GM12878 (cell line): ENCODE measurements at regions not wholly inside any gene's neighbourhood (a gene's known extent, or its start where the extent isn't known, plus 50 kb on each side); places are given as distances from the start of the nearest gene placed in this dataset.

ENCODE experiments used
- CREB1 ChIP-seq: IDR thresholded peaks from 2 replicates; pipeline ENCODE4 v1.6.1; 2012; ENCODE audit warnings: low read depth, mild to moderate bottlenecking, inconsistent platforms
- RAD21 ChIP-seq: IDR thresholded peaks from 2 replicates; pipeline ENCODE4 v1.6.1; 2011; ENCODE audit warnings: mild to moderate bottlenecking, low read depth, low read length, moderate library complexity; ENCODE audit not compliant: insufficient read depth
- RAD51 ChIP-seq: fragments of 450-650 bp; IDR thresholded peaks from 2 replicates; pipeline ENCODE4 v1.6.1; 2016; ENCODE audit warnings: moderate library complexity, mild to moderate bottlenecking, inconsistent platforms
- SRF ChIP-seq, 2 experiments: IDR thresholded peaks; 2 replicates each; pipeline ENCODE4 v1.6.1; 2011; ENCODE audit warnings: low read depth in 2 of 2, low read length in 2 of 2, mild to moderate bottlenecking in 1 of 2, moderate library complexity in 1 of 2
- YY1 ChIP-seq: IDR thresholded peaks from 2 replicates; pipeline ENCODE4 v1.6.1; 2011; ENCODE audit warnings: low read depth, mild to moderate bottlenecking, low read length
- TF ChIP-seq, protein P1 (sequence below), 3 experiments: IDR thresholded peaks in 2 of 3; conservative IDR thresholded peaks in 1 of 3; 2 replicates each; pipeline ENCODE4 v1.5.1; 2011; ENCODE audit warnings: low read depth in 3 of 3, low read length in 3 of 3, mild to moderate bottlenecking in 3 of 3, control low read depth in 2 of 3, moderate library complexity in 2 of 3, inconsistent platforms in 1 of 3, mixed read lengths in 1 of 3; ENCODE audit not compliant: control insufficient read depth in 2 of 3, insufficient read depth in 1 of 3; ENCODE audit errors: extremely low read depth in 1 of 3

DNA sequence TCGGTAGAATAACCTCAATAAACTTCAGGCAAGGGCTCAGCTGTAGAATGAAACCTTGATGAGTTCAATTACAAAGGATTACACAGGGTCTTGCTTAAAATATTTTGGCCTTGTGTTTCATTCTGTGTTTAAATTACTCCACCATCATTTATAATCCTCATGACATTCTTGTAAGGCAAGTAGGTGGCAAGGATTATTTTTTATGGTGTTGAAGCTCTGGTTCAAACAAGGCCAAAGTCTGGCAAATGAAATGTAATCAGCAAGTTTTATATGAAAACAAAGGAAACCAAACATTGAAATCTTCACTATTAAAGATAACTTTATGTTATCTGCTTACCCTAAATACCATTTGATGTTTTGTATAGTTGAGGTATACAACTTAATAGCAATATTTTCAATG lies 221.3 kb upstream of the HES1 start:
- TF ChIP-seq YY1 (no peak), RAD51 (no peak), CREB1 (no peak), RAD21 (no peak), SRF (IDR thresholded peaks at IDR 0.05; ENCODE audit: low read depth in 2 of 2, low read length in 2 of 2) (no peak)
- TF ChIP-seq, protein P1, sequence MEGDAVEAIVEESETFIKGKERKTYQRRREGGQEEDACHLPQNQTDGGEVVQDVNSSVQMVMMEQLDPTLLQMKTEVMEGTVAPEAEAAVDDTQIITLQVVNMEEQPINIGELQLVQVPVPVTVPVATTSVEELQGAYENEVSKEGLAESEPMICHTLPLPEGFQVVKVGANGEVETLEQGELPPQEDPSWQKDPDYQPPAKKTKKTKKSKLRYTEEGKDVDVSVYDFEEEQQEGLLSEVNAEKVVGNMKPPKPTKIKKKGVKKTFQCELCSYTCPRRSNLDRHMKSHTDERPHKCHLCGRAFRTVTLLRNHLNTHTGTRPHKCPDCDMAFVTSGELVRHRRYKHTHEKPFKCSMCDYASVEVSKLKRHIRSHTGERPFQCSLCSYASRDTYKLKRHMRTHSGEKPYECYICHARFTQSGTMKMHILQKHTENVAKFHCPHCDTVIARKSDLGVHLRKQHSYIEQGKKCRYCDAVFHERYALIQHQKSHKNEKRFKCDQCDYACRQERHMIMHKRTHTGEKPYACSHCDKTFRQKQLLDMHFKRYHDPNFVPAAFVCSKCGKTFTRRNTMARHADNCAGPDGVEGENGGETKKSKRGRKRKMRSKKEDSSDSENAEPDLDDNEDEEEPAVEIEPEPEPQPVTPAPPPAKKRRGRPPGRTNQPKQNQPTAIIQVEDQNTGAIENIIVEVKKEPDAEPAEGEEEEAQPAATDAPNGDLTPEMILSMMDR (IDR thresholded peaks at IDR 0.05 in 2 of 3, conservative IDR thresholded peaks at IDR 0.05 in 1 of 3; ENCODE audit: control insufficient read depth in 2 of 3, extremely low read depth in 1 of 3, insufficient read depth in 1 of 3, low read depth in 3 of 3, low read length in 3 of 3), result no peak
